GM19395 (cell line): ENCODE measurements at regions not wholly inside any gene's neighbourhood (a gene's known extent, or its start where the extent isn't known, plus 50 kb on each side); places are given as distances from the start of the nearest gene placed in this dataset.

Experiments used
- ATAC-seq: cut with Tn5 transposase; IDR thresholded peaks from one replicate; pipeline ENCODE4 v1.9.1; 2021; ENCODE audit warnings: mild to moderate bottlenecking, moderate library complexity; ENCODE audit not compliant: unreplicated experiment

DNA sequence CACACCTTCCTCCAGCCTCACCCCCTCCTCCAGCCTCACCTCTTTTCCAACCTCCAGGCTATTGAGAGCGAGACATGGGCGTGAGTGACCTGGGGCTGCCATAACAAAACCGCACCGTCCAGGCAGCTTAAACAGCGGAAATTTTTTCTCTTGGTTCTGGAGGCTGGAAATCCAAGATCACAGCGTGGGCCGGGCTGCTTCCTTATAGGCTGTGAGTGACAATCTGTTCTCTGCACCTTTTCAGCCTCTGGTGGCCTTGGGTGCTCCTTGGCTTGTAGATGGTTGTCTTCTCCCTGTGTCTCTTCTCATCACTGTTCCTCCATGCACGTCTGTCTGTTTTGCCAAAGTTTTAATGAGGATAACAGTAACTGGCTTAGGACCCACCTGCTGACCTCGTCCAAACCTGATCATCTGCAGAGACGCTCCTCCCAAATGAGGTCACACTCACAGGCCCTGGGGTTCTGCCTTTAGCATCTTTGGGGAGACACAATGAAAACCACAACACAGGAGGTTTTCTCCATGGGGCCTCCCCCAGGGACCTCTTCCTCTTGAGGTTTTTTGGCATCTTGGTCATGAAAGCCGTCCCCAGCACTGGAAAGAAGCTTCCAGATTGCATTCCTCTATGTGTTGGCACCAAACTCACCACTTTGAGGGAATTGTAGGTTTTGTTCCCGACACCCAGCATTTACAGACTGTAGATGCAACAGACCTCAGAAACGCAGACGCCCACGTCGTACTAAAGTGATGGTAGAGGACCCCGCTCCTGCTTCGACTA is 878.1 kb downstream of the BRD1 start:
- ATAC-seq = no peak

DNA sequence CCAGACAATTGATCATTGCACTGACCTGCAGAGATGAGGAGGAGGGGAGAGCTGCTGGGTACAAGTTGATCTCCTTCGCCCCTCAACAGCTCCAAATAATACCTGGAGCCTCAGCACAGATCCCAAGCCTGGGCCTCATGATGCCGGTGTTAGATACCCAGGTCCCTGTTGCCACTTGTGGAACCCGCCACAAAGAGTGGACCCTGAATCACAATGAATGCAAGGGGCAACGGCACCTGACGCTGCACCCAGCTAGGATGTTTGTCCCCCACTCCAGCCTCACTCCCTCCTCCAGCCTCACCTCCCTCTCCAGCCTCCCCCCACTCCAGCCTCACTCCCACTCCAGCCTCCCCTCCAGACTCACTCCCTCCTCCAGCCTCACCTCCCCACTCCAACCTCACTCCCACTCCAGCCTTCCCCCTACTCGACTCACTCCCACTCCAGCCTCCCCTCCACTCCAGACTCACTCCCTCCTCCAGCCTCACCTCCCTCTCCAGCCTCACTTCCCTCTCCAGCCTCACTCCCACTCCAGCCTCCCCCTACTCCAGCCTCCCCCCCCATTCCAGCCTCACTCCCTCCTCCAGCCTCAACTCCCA is 879.0 kb downstream of the BRD1 start:
- no peak for ATAC-seq

DNA sequence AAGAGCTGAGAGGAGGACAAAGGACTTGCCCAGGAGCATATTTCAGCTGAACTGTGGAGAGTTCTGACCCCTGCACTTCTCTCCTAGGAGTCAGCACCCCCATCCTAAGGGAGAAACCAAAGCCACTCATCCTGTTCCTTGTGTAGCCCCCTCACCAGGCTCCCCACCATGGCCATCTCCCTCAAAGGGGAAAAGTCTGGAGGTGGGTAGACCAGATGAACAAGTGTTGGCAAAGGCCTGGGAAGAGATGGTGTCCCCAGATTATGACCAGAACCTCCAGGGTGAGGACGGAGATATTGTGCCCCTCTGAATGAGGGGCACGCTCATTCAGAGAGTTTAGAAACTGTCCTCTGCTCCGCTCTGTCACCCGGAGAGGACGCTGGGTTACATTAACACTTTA is 880.0 kb downstream of the BRD1 start:
- no peak for ATAC-seq

DNA sequence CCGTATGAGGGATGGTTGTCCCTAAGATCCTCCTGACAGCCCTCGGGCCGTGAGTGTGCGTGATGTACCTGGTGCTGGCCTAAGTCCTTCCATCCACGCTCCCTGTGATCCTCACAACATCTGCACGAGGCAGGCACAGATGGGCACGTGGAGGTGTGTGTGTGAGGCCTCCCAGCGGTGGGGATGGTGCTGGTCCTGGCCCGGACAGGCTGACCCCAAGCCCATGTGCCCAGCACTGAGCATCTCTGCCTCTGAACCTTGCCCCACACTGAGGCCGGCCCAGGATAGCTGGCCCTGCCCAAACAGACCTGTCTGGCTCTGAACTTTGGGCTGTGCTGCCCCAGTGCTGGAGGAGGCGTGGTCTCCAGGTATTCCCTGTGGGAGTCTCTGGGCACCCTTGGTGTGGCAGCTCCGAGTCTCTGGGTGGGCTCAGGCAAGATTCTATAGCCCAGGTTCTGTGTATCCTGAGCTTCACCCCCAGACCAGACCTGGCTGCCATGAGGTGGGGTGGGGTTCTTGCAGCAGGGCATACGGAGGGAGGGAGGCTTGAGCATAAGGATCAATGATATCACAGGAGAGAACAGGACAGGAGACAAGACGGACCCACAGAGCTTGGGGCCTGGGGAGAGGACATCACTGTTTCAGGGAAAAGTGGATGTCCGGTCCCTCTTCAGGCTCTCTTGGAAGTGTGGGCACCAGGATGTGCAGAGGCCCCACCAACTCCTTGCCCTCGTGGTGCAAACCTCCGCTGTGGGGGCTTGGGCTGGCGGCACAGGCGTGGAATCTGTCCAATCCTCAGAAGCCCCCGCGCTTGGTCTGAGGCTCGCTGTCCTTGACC is 881.8 kb downstream of the BRD1 start:
- ATAC-seq = no peak

DNA sequence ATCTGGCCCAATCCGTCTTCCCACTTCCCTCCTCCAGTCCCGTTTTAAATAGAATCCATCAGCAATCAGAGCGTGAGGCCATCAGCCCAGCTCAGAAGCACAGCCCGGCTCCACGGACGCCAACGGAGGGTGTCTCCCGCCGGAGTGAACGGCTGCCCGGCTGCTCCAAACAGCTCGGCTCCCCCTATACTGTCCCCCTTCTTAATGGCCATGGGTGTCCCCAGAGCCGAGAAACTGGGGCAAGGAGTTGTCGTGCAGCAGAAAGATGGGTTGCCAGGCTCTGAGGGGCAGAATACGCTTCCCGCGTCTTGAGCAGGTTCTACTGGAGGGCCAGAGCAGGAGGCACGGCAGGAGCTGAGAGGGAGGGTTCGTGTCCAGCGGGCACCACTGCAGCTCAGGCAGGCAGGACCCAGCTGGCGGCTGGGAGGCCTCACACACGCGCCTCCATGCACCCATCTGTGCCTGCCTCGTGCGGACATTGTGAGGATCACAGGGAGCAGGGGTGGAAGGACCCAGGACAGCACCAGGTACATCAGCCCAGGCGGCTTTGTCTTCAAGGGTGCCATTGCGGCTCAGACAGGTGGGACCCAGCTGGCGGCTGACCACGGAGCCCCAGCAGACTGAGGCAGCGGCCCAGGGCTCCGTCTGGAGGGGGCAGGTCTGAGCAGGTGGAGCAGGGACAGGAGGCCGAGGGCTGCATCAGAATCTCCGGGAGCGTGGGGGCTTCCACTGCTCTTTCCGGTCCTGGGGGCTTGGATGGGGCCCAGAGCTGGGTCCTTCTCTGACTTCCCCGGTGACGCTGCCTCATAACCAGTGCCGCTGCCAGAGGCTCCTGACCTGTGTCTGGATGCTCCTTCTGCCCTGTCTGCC is 882.7 kb downstream of the BRD1 start:
- ATAC-seq = no peak

DNA sequence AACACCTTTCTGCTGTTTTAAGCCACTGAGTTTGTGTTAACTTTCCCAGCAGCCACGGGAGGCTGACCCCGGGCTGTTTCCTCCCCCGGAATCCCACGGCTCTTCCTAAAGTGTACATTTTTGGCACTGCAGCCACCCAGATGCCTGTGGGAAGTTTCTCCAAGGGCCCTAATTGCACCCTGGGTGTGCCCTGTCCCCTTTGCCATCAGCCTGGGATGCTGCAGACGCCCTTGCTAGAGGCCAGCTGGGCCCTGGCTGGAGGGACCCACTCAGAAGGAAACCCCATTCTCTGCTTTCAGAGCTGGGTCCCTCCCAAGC is 883.3 kb downstream of the BRD1 start:
- no peak for ATAC-seq

DNA sequence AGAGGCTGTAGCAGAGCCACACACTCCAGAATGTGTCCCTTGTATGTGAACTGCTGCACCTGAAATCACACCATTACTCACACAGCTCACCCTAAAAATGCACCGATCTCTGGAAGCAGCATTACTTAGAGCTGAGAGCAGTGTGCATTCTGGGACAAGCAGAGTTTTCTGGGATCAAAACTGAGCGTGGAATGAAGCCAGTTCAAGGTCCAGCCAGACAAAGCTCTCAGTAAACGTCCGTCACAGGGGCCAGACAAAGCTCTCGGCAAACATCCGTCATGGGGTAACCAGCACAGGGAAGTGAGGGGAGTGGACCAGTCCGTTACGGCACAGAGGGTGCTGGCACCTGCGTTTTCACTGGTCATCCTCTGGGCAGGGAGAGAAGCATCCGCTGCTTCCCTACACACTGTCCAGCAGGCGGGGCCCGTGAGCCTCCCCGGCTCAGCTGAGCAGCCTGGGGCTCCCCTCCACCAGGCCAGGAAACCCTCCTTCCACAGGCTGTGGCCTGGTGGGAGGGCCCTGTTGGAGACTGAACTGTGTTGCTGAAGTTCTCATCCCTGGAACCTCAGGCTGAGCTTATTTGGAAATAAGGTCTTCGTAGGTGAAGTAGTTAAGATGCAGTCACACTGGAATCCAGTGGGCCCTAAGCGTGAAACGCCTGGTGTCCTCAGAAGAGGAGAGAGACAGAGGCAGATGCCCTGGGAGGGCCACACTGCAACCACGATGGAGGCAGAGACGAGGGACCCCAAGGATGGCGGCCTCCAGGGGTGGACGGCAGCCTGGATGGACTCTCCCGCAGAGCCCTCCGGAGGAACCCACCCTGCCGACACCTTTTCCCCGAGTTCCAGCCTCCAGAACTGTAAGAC is 883.9 kb downstream of the BRD1 start:
- ATAC-seq = no peak

DNA sequence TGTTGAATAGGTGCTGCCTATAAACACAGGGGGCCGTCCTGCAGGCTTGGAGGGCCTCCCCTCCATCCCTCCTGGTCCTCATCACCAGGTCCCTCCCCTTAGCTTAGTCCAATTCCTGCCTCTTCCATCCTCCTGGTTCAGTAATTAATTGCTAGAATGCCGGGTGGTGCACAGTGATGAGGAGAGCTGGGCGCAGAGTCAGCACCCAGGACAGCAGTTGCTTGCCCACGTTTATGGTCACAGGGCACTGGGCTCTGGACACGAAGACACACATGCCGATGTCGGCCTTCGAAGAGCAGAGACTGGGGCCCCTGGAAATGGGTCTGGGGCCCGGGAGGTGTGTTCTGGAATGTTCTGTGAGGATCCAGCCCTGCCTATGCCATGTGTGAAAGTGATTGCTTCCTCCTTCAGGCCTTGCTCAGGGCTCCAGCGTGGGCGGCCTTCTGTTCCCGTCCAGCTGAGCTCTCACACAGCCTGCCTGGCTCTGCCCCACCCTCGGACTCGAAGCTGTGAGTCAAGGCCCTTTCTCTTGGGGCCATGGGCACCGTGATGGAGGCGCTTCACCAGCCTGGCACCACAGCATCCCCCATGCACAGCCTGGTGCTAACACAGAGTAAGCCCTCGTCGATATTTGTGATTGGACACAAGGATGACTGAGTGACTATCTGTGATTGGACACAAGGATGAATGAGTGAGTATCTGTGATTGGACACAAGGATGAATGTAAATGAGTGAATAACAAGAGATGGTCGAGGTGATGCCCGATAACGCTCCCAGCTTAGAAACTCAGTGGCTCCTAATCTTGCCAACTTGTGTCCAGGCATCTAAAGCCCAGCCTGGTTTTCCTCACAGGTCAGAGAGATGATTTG is 884.7 kb downstream of the BRD1 start:
- no peak for ATAC-seq

DNA sequence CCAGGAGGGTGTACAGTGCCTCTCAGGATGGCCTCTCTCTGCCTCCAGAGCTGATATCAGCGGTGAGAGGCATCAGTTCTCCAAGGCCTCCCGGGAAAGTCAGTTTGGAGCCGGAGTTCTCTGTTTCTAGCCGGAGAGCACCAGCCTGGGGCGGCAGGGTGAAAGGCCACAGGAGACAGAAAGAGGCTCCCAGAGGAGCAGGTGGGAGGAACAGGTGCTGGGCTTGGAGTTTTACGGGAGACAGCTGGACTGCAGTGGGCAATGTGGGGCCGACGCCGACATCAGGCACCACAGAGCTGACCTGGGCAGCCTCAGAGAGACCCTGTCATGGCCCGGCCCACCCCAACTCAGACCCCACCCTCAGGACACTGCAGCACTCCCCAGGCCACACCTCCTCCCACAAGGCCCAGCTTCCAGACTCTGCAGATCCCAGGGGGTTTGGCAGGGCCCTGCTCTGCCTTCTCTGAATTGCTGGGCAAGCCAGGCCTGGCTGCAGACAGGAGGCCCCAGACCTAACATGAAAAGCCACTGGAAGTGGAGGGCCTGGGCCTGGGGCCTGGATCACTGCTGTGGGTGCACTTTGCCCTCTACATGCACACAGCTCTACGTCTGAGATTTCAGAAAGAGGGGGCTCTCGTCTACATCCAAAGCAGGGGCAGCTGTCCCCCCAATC is 885.6 kb downstream of the BRD1 start:
- no peak for ATAC-seq

DNA sequence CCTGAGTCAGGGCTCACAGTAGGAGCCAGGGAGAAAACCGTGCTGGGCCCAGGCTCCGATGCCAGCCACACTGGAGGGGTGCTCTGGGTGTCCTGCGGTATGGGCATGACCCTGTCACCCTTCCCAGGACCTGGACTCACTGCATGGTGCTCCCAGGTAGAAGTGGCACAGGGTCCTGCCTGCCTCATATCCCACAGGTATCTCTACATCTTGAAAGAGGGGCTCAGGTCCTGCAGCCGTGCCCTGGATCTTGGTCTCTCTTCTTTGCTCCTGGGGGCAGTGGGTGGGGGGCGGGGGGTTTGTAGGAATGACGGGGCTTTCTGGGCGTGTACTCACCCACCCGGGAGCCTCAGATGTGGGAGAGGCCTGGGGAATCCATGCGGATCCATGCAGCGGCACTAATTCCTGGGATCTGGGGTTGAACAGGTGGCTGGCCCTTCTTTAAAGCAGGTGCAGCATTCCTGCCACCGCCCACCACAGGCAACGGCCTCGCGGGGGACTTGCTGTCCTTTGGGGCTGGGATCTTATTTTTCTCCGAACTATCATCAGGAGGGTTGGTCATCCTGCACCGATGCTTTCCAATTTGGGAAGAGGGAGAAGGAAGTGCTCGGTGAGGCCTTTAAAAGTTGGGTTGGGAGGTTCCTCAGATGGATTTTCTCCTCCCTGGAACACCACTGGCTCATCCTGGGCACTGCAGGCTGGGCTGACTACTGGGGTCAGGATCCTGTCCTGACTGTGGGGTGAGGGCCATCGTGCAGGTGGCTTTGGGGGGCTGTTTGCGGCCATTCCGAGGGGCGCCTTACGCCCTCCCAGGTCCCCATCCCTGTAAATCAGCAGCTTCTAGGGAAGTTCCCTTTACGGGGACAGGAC is 886.4 kb downstream of the BRD1 start:
- no peak for ATAC-seq

DNA sequence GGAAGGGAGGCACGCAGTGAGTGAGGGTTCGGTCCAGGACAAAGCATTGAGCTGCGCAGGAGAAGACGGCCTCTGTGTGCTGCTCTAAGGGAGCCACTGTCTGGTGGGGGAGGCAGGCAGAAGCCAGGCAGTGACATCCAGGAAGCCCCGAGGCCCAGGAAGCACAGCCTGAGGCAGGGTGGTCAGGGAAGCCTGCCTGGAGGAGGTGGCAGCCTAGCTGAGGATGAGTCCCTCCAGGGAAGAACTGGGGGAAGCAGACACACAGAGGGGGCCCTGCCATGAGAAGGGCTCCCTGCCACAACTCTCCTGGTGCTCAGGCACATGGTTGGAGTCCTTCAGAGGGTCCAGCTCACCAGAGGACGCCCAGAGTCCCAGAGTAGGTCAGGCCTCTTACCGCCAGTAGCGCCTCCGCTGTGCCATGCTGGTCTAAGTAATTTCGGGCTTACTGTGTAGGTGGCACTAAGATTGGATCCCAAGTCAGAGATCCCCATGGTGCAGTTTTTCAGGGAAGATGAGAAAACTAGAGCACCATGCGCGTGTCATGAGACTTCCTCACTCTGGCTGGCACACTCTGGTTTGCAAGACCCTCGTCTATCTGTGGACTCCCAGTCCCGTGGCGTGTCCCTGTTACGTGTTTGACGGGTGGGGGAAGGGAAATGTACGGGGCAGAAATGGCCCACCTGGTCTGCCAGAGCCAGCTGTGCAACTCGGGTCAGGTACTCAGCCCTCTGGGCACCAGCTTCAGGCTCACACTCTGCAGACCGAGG is 887.2 kb downstream of the BRD1 start:
- ATAC-seq = no peak

DNA sequence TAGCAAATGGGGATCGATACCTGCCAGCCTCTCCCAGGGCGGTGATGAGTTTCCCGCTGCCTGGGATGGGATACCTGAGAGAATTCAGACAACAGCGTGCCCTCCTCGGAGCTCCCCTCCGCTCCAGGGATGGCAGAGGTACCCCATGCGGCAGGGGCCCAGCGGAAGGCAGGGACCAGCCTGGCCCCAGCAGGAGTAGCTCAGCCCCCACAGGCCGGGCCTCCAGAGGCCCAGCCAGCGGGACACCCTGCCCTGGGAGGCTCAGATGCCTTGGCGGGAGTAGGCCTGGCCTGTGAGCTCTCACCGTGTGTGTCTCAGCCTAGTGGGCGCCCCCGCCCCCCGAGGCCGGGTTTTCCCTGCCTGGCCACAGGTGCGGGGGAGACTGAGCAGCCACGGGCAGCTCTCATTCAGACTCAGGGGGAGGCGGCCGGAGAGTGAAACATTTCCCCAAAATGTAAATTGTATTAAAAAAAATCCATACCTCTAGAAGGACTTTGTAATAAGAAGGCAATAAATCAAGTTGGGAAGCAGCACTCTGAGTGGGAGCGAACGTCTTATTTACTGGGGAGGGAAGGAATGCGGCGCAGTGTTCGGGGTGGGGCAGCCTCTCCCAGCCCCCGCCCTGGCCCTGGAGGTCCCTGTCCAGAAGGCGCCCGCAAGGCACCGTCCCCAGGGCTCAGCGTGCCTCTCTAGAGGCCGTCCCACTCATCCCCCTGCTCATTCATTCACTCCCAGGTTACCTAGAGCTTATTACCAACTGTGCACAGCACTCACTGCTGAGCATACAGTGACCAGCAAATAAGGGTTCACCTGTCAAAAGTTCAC is 888.0 kb downstream of the BRD1 start:
- no peak for ATAC-seq

DNA sequence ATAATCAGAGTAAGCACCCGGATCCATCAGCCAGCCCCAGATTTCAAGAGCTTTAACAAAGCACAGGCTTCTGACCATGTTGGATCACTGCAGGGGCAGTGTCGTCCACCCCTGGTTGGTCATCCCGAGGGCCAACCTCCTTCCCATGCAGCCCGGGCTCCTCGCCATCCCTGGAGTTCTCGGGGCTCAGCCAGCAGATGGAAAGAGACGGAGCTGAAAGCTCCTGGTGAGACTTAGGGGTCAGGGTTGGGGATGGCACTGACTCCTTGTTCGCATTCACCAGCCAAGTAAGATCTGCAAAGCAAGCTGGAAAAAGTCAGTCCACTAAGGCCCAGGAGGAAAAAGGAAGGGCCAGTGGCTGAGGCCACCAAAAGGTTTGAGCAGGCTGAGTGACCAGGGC is 888.9 kb downstream of the BRD1 start:
- ATAC-seq = no peak

DNA sequence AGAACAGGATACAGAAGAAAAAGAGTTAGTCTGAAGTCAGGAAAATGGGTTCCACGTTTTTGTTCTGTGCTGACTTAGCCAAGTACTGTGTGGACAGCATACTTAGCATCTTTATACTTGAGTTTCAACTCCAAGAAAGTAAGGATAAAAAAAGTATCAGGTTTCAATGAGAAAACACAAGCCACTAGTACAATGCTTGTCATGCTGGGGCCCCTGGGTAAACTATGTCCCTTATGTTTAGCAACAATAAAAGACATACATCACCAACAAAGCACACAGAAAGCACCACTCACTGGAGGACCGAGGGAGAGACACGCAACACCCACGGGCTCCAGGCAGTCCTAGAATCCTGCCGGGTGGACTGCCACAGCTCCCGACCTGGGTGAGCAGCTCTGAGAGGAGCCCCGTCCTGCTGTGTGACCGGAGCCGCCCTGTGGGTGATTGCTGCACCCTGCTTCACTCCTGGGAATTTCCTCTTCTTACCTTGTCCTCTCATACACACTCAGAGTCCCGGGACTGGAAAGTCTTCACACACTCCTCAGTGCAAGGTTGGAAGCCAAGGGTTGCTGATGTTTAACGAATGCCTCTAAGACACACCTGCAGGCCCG is 890.5 kb downstream of the BRD1 start:
- no peak for ATAC-seq

DNA sequence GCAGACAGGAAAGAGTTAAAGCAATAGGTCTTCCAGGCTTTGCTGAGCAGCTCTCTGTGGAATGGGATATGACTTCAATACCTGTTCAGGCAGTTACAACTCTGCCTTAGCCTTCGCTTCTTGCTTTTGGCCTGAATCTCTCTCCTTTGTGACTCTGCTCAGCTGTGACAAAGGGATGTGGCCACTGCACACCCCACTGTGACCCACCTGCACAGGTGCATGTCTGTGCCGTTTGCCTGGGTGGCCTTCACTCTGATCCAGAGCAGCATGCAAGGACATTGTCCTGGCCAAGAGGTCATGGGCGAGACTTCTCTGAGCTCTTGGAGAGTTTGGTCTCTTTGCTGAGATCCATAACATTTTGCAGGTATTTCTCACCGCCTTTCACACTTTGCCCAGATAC is 891.3 kb downstream of the BRD1 start:
- ATAC-seq = no peak

DNA sequence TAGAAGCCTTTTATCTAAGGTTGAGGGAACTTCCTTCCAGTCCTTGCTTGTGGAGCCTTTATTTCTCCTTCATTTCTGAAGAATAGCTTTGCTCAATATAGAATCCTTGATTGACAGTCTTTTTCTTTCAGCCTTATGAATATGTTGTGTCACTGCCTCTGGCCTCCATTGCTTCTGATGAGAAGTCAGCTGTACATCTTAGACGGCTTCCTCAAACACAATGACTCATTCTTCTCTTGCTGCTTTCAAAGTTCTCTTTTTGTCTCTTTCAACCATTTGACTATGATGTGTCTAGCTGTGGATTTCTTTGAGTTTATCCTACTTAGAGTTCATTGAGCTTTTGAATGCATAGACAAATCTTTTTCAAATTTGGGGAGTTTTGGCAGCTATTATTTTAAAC is 893.2 kb downstream of the BRD1 start:
- no peak for ATAC-seq
